ENCODE measurements at regions not wholly inside any gene's neighbourhood (a gene's known extent, or its start where the extent isn't known, plus 50 kb on each side); places are given as distances from the start of the nearest gene placed in this dataset.

GRCh38 chr3:161925749-161926360 is 429.2 kb downstream of the OTOL1 start:
- TF ChIP-seq CTCF (IDR thresholded peaks at IDR 0.05 in 2 of 3, conservative IDR thresholded peaks at IDR 0.05 in 1 of 3; ENCODE audit: control insufficient read depth in 2 of 3, extremely low read depth in 1 of 3, insufficient read depth in 1 of 3, low read depth in 3 of 3, low read length in 3 of 3) (no peak; a peak in 1 of 6 replicates), EZH2 (IDR thresholded peaks at IDR 0.05; ENCODE audit: borderline replicate concordance, control insufficient read depth, low read depth, low read length) (no peak), CHD2 (IDR thresholded peaks at IDR 0.05; ENCODE audit: borderline replicate concordance, low read depth, low read length) (no peak), ZNF592 (IDR thresholded peaks at IDR 0.05) (no peak), E2F4 (IDR thresholded peaks at IDR 0.05; ENCODE audit: low read depth, low read length) (no peak), KDM1A (IDR thresholded peaks at IDR 0.05; ENCODE audit: borderline replicate concordance) (no peak), DPF2 (IDR thresholded peaks at IDR 0.05) (no peak), POLR2A (IDR thresholded peaks at IDR 0.05; ENCODE audit: low read depth, low read length) (no peak), TCF12 (IDR thresholded peaks at IDR 0.05; ENCODE audit: low read depth, low read length) (no peak), CHD1 (IDR thresholded peaks at IDR 0.05; ENCODE audit: low read depth, low read length) (no peak), CBFB (IDR thresholded peaks at IDR 0.05; ENCODE audit: low read depth) (no peak), TAF1 (IDR thresholded peaks at IDR 0.05; ENCODE audit: borderline replicate concordance, low read depth, low read length) (no peak), MTA3 (IDR thresholded peaks at IDR 0.05; ENCODE audit: borderline replicate concordance, low read length) (no peak)
